GM12878 (cell line): ENCODE measurements at regions not wholly inside any gene's neighbourhood (a gene's known extent, or its start where the extent isn't known, plus 50 kb on each side); places are given as distances from the start of the nearest gene placed in this dataset.

Experiments used
- ATAC-seq: fragments of 200-7000 bp; cut with Tn5 transposase; 3 replicates; pipeline ENCODE4 v1.9.1; 2020; ENCODE audit warnings: mild to moderate bottlenecking, moderate library complexity
- BruUV-seq: library from RNA; stranded (reverse); fragments of 400-500 nt; replicated peaks from 2 replicates; lab custom pipeline; 2021; lab: Mats Ljungman, UMichigan
- CTCF ChIA-PET: fragments of 300-600 bp; sonication (Branson Sonifier 250); formaldehyde crosslinking; extraction: SDS; loops from one replicate; lab custom pipeline; 2021; ENCODE audit warnings: inconsistent platforms; lab: Yijun Ruan, JAX
- POLR2A ChIA-PET: fragments of 350-600 bp; formaldehyde crosslinking; extraction: SDS; loops from one replicate; lab custom pipeline; 2021; ENCODE audit warnings: inconsistent platforms; lab: Charles Lee
- RAD21 ChIA-PET: fragments of 300-600 bp; sonication (Branson Sonifier 250); formaldehyde crosslinking; loops from one replicate; lab custom pipeline; 2023; ENCODE audit warnings: antibody characterized with exemption; ENCODE audit not compliant: unreplicated experiment; lab: Charles Lee
- SMC1A ChIA-PET: fragments of 300-600 bp; sonication (Branson Sonifier 250); formaldehyde crosslinking; loops from one replicate; lab custom pipeline; 2023; ENCODE audit not compliant: unreplicated experiment, uncharacterized antibody; lab: Charles Lee
- DNase-seq: peaks from one replicate; pipeline ENCODE4 v3.0.0-alpha.2; 2011; ENCODE audit warnings: low read depth, low spot score
- FAIRE-seq: peaks from 3 replicates; lab custom pipeline; 2011; peaks lifted over from hg19 to GRCh38; lab: Jason Lieb, UNC
- H2AFZ ChIP-seq: 2 replicates; pipeline ENCODE4 v1.6.0; 2011; ENCODE audit warnings: low read depth, low read length, control low read depth; ENCODE audit not compliant: control insufficient read depth
- H3K27ac ChIP-seq: 2 replicates; pipeline ENCODE4 v1.5.1; 2011; ENCODE audit warnings: control low read depth; ENCODE audit not compliant: control insufficient read depth, insufficient read depth
- H3K27me3 ChIP-seq, 2 experiments: replicated peaks in 1 of 2; 2 replicates each; pipeline versions ENCODE4 v1.6.0 to v1.6.1; 2011; ENCODE audit warnings: low read length in 1 of 2; ENCODE audit not compliant: control insufficient read depth in 2 of 2, insufficient read depth in 2 of 2
- H3K36me3 ChIP-seq, 2 experiments: 2 replicates each; pipeline ENCODE4 v1.5.1; 2011; ENCODE audit warnings: low read length in 1 of 2; ENCODE audit not compliant: control insufficient read depth in 2 of 2, insufficient read depth in 2 of 2
- H3K4me1 ChIP-seq: 2 replicates; pipeline ENCODE4 v1.6.1; 2011; ENCODE audit warnings: mild to moderate bottlenecking, low read length, moderate library complexity, mixed read lengths; ENCODE audit not compliant: control insufficient read depth, insufficient read depth
- H3K4me2 ChIP-seq: 2 replicates; pipeline ENCODE4 v1.6.0; 2011; ENCODE audit warnings: control low read depth; ENCODE audit not compliant: control insufficient read depth, insufficient read depth
- H3K4me3 ChIP-seq: fragments of 200-600 bp; sonication (generic); 2 replicates; pipeline ENCODE4 v1.5.1; 2016
- H3K79me2 ChIP-seq: 2 replicates; pipeline ENCODE4 v1.6.0; 2011; ENCODE audit warnings: low read length; ENCODE audit not compliant: control insufficient read depth, insufficient read depth
- H3K9ac ChIP-seq: 2 replicates; pipeline ENCODE4 v1.8.0; 2011; ENCODE audit warnings: low read length, control low read depth, mixed read lengths; ENCODE audit not compliant: control insufficient read depth, insufficient read depth
- H3K9me3 ChIP-seq: replicated peaks from 3 replicates; pipeline ENCODE4 v1.5.1; 2011; ENCODE audit warnings: mild to moderate bottlenecking, low read length; ENCODE audit not compliant: control insufficient read depth, insufficient read depth
- H4K20me1 ChIP-seq: 2 replicates; pipeline ENCODE4 v1.6.0; 2011; ENCODE audit not compliant: control insufficient read depth, insufficient read depth
- BACH1 ChIP-seq: fragments of 450-650 bp; IDR thresholded peaks from 2 replicates; pipeline ENCODE4 v1.6.1; 2017; ENCODE audit warnings: mild to moderate bottlenecking, borderline replicate concordance
- BRCA1 ChIP-seq: IDR thresholded peaks from 2 replicates; pipeline ENCODE4 v1.6.1; 2011; ENCODE audit warnings: low read depth, low read length, improper control_type of control experiment
- CEBPB ChIP-seq, 2 experiments: fragments of 150-350 bp in 1 of 2; IDR thresholded peaks; 2 replicates each; pipeline ENCODE4 v1.6.1; 2012 to 2014; ENCODE audit warnings: low read depth in 2 of 2, low read length in 2 of 2, borderline replicate concordance in 1 of 2, inconsistent platforms in 1 of 2
- CREM ChIP-seq: IDR thresholded peaks from 2 replicates; pipeline ENCODE4 v1.6.1; 2014; ENCODE audit warnings: antibody characterized with exemption, low read depth
- EGR1 ChIP-seq, 2 experiments: IDR thresholded peaks; 1 replicate in 1 of 2; 2 replicates in 1 of 2; pipeline ENCODE4 v1.6.1; 2011 to 2012; ENCODE audit warnings: low read depth in 2 of 2, low read length in 2 of 2, borderline replicate concordance in 1 of 2, mild to moderate bottlenecking in 1 of 2, moderate library complexity in 1 of 2
- NBN ChIP-seq: fragments of 450-650 bp; IDR thresholded peaks from 2 replicates; pipeline ENCODE4 v1.6.1; 2016
- NFIC ChIP-seq: IDR thresholded peaks from 2 replicates; pipeline ENCODE4 v1.6.1; 2012; ENCODE audit warnings: low read depth, mild to moderate bottlenecking, inconsistent platforms, low read length, moderate library complexity
- NR2F1 ChIP-seq: fragments of 450-650 bp; conservative IDR thresholded peaks from 2 replicates; pipeline ENCODE4 v1.6.1; 2017; ENCODE audit warnings: mild to moderate bottlenecking
- NRF1 ChIP-seq: conservative IDR thresholded peaks from 2 replicates; pipeline ENCODE4 v1.6.1; 2011; ENCODE audit warnings: mild to moderate bottlenecking, low read depth, low read length, improper control_type of control experiment
- SREBF1 ChIP-seq: IDR thresholded peaks from 2 replicates; pipeline ENCODE4 v1.6.1; 2012; ENCODE audit warnings: mild to moderate bottlenecking, low read length
- TAF1 ChIP-seq: IDR thresholded peaks from 2 replicates; pipeline ENCODE4 v1.6.1; 2011; ENCODE audit warnings: mild to moderate bottlenecking, low read depth, low read length, borderline replicate concordance
- TCF12 ChIP-seq: IDR thresholded peaks from 2 replicates; pipeline ENCODE4 v1.6.1; 2011; ENCODE audit warnings: low read depth, mild to moderate bottlenecking, low read length
- ZNF384 ChIP-seq: IDR thresholded peaks from 2 replicates; pipeline ENCODE4 v1.6.1; 2012; ENCODE audit warnings: low read depth, mild to moderate bottlenecking, low read length, improper control_type of control experiment, borderline replicate concordance
- ZNF622 ChIP-seq: fragments of 450-650 bp; IDR thresholded peaks from 2 replicates; pipeline ENCODE4 v1.6.1; 2017; ENCODE audit warnings: mild to moderate bottlenecking, inconsistent platforms
- WGBS: methylation state at CpG from one replicate; pipeline ENCODE4 v1.1.6; 2016; ENCODE audit warnings: low lambda C conversion rate; ENCODE audit not compliant: insufficient replicate concordance, insufficient coverage; ENCODE audit errors: missing lambda C conversion rate; 5-methylcytosine and 5-hydroxymethylcytosine counted together
- in situ Hi-C: fragments of 300-500 bp; cut with MboI; formaldehyde crosslinking; loops from 9 replicates; pipeline ENCODE4 v1.14.3; 2018; ENCODE audit warnings: mixed read lengths
- intact Hi-C: fragments of 100-400 bp; cut with micrococcal nuclease; formaldehyde crosslinking; loops from one replicate; pipeline ENCODE4 v1.14.2; 2022; ENCODE audit not compliant: unreplicated experiment
- TF ChIP-seq, protein P1 (sequence below): fragments of 450-650 bp; formaldehyde crosslinking; IDR thresholded peaks from 2 replicates; pipeline ENCODE4 v1.5.0; 2022; ENCODE audit warnings: mild to moderate bottlenecking, missing genetic modification characterization
- TF ChIP-seq, protein P2 (sequence below): fragments of 450-650 bp; conservative IDR thresholded peaks from 2 replicates; pipeline ENCODE4 v1.6.1; 2017; ENCODE audit warnings: mild to moderate bottlenecking, moderate library complexity
- TF ChIP-seq, protein P3 (sequence below): fragments of 450-650 bp; IDR thresholded peaks from 2 replicates; pipeline ENCODE4 v1.6.1; 2014; ENCODE audit warnings: mild to moderate bottlenecking

DNA sequence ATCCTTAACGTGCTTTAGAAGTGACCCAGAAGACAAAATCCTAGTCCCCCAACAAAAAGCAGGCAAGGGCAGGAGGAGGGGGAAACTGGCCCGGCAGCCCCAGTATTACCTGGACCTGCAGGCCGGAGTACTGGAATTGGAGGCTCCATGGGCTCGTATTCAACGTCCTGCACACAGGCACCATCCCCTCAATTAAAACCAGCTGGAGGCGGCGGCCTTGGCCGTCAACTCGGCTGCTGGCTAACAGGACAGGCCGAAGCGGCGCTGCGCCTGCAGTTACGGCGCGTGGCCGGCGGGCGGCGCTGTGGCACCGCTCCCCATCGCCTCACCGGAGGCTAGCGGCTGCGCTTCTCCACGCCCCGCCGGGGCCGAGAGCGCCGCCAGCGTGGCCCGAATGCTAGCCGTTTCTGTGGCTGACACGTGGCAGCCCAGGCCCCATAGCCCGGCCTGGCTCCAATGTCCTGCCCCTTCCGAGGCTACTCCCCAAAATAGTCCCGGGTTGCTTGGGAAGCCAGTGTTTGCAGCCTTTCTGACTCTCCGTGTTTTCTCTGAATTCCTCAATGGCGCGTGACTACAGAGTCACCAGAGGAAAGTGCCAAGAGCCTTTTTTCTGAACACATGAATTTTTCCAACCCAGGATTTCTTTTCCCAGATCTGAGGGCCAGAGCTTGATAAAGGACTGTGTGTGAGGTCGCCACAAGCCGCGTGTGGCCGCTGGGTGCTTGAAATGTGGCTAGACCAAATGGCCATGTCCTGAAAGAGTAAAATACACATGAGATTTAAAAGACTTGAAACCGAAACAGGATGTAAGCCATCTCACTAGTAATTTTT lies 82.5 kb downstream of the HHIPL2 start:
- no TSS peak for BruUV-seq
- intact Hi-C loops: loop anchor here (1.0 to 10.0 kb wide), 5 partner anchors 169 to 659 kb away; partner anchors contain the start of genes AIDA and BROX
- Histone ChIP-seq H3K4me2 (peak overlapping the region; percentile 95), H3K9ac (peak overlapping the region; percentile 59), H3K79me2 (no peaks in the 10 kb centered on the region), H2AFZ (peak overlapping the region; percentile 80), H3K9me3 (no peaks in the 10 kb centered on the region), H3K27ac (peak overlapping the region; percentile 62), H3K36me3 (no peaks in the 10 kb centered on the region), H3K27me3 (peaks cover 2 to 5% of the 10 kb centered on the region in 2 experiments; a peak in 2 of 4 replicates), H3K4me3 (peak overlapping the region; percentile 68; the same call in 1 of the 2 replicates), H4K20me1 (no peaks in the 10 kb centered on the region), H3K4me1 (no peaks in the 10 kb centered on the region)
- ATAC-seq (peak; percentile 98), DNase-seq (peak; percentile 57), FAIRE-seq (peak; percentile 90)
- RAD21 ChIA-PET: interaction anchor here (0.6 to 4.6 kb wide), 18 partner anchors 11 to 987 kb away, joined by 3 to 50 read pairs (median 4); partner anchors contain the start of genes FAM177B and TAF1A
- CTCF ChIA-PET: interaction anchor here (0.6 to 7.0 kb wide), 30 partner anchors 10 to 674 kb away, joined by 3 to 119 read pairs (median 4); partner anchors contain the start of gene TAF1A
- in situ Hi-C loops: loop anchor here (5.0 to 10.0 kb wide), 2 partner anchors 249 to 622 kb away; partner anchors contain the start of genes AIDA and BROX
- SMC1A ChIA-PET: interaction anchor here (0.7 to 2.5 kb wide), 10 partner anchors 9 to 189 kb away, joined by 3 to 37 read pairs (median 4); no protein-coding TSS in a partner anchor
- 1% methylated on average over 24 of the region's 46 CpGs for WGBS
- POLR2A ChIA-PET: interaction anchor here (0.7 to 1.2 kb wide), 2 partner anchors 169 to 659 kb away, joined by 4 to 5 read pairs; no protein-coding TSS in a partner anchor
- no peak for TF ChIP-seq CEBPB (IDR thresholded peaks at IDR 0.05; ENCODE audit: borderline replicate concordance in 1 of 2, low read depth in 2 of 2, low read length in 2 of 2)
- TF ChIP-seq EGR1 (IDR thresholded peaks at IDR 0.05; ENCODE audit: borderline replicate concordance in 1 of 2, low read depth in 2 of 2, low read length in 2 of 2): no peak
- TF ChIP-seq BACH1: peak; percentile 70; the same call in 1 of the 2 replicates
- TF ChIP-seq, protein P1, sequence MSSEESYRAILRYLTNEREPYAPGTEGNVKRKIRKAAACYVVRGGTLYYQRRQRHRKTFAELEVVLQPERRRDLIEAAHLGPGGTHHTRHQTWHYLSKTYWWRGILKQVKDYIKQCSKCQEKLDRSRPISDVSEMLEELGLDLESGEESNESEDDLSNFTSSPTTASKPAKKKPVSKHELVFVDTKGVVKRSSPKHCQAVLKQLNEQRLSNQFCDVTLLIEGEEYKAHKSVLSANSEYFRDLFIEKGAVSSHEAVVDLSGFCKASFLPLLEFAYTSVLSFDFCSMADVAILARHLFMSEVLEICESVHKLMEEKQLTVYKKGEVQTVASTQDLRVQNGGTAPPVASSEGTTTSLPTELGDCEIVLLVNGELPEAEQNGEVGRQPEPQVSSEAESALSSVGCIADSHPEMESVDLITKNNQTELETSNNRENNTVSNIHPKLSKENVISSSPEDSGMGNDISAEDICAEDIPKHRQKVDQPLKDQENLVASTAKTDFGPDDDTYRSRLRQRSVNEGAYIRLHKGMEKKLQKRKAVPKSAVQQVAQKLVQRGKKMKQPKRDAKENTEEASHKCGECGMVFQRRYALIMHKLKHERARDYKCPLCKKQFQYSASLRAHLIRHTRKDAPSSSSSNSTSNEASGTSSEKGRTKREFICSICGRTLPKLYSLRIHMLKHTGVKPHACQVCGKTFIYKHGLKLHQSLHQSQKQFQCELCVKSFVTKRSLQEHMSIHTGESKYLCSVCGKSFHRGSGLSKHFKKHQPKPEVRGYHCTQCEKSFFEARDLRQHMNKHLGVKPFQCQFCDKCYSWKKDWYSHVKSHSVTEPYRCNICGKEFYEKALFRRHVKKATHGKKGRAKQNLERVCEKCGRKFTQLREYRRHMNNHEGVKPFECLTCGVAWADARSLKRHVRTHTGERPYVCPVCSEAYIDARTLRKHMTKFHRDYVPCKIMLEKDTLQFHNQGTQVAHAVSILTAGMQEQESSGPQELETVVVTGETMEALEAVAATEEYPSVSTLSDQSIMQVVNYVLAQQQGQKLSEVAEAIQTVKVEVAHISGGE: no peak
- TF ChIP-seq NFIC: no peak
- TF ChIP-seq TAF1: no peak
- peak; percentile 25; the same call in 1 of the 2 replicates for TF ChIP-seq CREM
- no peak for TF ChIP-seq TCF12
- 0 out of 2 replicates have a peak, but pooled peaks have one; percentile 22 for TF ChIP-seq NR2F1
- TF ChIP-seq, protein P2, sequence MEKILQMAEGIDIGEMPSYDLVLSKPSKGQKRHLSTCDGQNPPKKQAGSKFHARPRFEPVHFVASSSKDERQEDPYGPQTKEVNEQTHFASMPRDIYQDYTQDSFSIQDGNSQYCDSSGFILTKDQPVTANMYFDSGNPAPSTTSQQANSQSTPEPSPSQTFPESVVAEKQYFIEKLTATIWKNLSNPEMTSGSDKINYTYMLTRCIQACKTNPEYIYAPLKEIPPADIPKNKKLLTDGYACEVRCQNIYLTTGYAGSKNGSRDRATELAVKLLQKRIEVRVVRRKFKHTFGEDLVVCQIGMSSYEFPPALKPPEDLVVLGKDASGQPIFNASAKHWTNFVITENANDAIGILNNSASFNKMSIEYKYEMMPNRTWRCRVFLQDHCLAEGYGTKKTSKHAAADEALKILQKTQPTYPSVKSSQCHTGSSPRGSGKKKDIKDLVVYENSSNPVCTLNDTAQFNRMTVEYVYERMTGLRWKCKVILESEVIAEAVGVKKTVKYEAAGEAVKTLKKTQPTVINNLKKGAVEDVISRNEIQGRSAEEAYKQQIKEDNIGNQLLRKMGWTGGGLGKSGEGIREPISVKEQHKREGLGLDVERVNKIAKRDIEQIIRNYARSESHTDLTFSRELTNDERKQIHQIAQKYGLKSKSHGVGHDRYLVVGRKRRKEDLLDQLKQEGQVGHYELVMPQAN: peak; percentile 82
- no peak for TF ChIP-seq ZNF622
- no peak for TF ChIP-seq BRCA1
- TF ChIP-seq NBN: no peak
- no peak for TF ChIP-seq SREBF1
- no peak for TF ChIP-seq ZNF384
- TF ChIP-seq, protein P3, sequence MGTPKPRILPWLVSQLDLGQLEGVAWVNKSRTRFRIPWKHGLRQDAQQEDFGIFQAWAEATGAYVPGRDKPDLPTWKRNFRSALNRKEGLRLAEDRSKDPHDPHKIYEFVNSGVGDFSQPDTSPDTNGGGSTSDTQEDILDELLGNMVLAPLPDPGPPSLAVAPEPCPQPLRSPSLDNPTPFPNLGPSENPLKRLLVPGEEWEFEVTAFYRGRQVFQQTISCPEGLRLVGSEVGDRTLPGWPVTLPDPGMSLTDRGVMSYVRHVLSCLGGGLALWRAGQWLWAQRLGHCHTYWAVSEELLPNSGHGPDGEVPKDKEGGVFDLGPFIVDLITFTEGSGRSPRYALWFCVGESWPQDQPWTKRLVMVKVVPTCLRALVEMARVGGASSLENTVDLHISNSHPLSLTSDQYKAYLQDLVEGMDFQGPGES: peak; percentile 49; the same call in 1 of the 2 replicates
- no peak for TF ChIP-seq NRF1
